IPS-18c (cell line): ENCODE measurements at regions not wholly inside any gene's neighbourhood (a gene's known extent, or its start where the extent isn't known, plus 50 kb on each side); places are given as distances from the start of the nearest gene placed in this dataset.

Source experiments
- H3K4me3 ChIP-seq: 2 replicates; pipeline ENCODE4 v1.7.0; 2013; ENCODE audit warnings: low read depth, mild to moderate bottlenecking, low read length, moderate library complexity; ENCODE audit not compliant: insufficient read depth
- H3K9me3 ChIP-seq: one replicate; pipeline ENCODE4 v1.6.1; 2013; ENCODE audit warnings: mild to moderate bottlenecking, low read length, moderate library complexity; ENCODE audit not compliant: control insufficient read depth, insufficient read depth

DNA sequence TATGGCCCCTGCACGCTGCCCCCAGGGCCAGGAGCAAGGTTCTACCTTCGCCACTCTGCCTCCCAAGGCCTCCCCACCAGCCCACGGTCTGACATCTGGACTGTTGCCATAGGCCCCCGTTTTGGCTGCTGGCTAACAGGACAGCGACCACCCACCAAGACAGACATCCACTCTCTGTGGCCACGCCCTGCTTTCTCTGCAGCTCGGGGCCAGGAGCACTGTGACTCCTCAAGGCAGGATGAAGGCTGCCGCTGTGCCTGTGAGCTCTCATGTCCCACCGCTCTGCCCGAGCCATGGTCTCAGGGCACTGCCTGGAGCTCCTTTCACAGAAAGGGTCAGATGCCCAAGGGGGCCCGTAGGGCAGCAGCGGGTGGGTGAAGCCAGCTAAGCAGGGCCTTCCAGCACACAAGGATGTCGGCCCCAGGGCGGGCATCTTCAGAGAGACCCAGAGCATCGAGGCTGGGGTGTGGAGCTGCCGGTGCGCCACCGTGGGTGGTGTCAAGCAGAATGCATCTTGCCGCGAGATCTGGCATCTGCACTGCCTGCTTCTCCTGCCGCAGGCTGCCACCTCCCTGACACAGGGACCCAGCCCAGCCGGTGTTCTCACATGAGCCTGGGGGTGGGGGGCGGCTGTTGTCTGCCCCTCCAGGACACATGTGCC lies 92.2 kb upstream of the ADAMTS2 start:
- no peak overlapping the region for H3K4me3 ChIP-seq
- H3K9me3 ChIP-seq = no peaks in the 10 kb centered on the region

DNA sequence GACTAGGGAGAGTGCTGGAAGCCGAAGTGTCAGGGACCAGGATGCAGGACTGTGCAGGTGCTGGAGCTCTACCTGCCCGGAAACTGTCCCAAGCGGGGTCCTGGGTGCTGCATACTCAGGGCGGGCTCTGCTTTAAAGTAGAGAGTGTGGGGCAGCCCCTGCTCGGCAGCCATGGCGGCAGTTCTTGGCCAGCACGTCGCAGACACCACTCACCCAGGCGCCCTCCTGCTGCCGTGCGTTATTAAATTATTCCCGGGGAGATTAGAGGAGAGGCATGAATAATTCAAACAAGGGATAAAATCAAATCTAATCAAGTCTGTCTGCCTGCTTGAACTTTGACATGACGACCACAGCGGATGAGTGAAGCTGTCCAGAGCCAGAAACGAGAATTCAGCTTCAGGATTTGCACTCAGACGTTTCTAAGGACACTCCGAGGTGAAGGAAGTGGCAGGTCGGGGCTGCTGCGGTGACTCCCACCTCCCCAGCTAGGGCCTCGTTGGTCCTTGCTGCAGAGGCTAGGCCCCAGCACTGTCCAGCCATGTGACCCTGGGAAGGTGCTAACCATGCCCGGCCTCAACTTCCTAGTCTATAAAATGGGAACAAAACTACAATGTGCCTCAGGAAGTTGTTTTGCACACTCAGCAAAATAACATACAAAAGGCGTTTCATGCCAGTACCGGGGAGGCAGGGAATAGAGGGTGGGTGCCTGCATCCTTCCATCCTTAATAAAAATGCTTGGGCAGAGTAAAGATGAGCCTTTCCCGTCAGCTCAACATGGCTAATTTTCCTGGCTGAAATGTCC lies 91.3 kb upstream of the ADAMTS2 start:
- Histone ChIP-seq H3K9me3 (no peaks in the 10 kb centered on the region), H3K4me3 (no peak overlapping the region)

DNA sequence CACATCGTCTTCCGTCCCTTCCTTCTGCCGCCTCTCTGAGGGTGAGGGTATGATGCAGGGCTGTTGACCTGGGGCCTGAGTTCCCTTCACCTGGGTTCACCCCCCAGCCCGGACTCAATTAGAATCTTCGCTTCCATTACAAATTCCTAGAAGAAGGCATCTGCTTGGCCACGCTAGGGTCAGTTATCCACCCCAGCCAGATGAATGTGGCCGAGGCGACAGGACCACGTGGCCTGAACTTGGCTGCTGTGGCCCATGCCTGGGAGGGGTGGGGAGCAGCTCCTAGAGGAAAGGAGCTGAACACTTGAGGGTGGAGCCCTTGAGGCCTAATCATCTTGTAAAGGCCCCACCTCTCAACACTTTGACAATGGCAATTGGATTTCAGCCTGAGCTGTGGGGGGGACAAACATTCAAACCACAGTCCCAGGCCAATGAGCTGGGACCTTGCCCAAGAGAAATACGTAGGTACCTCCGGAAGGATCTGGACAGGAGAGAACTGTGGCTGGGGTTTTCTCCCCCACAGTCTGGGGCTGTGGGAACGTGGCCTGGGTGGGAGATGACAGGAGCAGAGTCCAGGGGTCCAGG lies 90.6 kb upstream of the ADAMTS2 start:
- H3K4me3 ChIP-seq = no peak overlapping the region
- H3K9me3 ChIP-seq = no peaks in the 10 kb centered on the region

DNA sequence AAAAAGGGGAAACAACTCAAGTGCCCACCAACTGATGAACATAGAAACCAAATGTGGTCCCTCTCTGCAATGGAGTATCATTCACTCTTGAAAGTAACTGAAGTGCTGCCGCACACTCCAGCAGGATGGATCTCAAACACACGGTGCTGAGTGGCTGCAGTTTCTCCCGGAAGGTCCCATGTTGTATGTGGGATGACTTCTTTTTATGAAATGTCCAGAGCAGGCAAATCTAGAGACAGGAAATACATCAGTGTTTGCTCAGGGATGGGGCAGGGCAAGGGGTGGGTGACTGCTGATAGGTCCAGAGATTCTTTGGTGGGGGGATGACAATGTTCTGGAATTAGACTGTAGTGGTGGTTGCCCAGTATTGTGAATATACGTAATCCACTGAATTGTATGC lies 89.9 kb upstream of the ADAMTS2 start:
- Histone ChIP-seq H3K9me3 (no peaks in the 10 kb centered on the region), H3K4me3 (no peak overlapping the region)

DNA sequence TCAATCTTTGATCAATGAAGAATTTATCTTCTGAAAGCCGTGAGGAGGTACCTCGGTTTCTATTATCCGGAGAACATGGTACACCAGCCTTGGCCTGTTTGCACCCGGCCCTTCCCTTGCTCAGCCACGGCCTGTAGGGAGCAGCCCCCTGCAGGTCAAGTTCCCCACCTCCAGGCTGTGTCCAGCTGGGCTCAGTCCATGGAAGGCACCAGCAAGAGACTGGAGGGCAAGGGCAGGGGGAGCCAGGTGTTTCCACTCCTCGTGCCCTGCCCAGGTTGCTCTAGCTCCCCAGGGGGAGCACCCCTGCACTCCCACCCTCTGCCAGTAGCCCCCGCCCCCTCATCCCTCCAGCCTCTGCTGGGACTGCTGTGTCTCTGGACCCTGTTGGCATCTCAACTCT lies 87.3 kb upstream of the ADAMTS2 start:
- Histone ChIP-seq H3K9me3 (no peaks in the 10 kb centered on the region), H3K4me3 (no peak overlapping the region)

DNA sequence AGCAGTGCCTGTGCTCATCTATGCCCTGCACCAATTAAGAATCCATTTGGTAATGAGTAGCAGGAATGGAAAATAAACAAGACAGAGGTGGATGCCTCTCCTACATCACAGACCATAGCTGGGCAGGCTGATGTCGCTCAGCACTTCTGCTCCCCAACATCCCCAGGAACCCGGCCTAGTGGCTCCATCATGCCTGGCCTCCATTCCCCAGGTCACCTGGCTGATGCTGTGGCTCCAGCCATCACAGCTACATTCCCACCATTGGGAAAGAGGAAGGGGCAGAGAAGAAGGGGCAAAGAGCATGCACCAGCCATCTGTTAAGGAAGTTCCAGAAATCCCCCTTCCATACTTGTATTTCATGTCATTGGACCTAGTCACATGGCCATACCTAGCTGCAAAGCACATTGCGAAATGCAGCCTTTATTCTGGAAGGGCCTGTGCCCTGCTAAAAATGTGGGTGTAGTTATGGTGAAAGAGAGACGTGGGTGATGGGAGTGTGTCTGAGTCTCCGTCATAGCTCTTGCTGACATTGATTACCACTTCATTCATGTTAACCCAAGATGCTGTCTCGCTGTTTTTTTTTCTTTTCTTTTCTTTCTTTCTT lies 86.1 kb upstream of the ADAMTS2 start:
- no peak overlapping the region for H3K4me3 ChIP-seq
- H3K9me3 ChIP-seq = no peaks in the 10 kb centered on the region

DNA sequence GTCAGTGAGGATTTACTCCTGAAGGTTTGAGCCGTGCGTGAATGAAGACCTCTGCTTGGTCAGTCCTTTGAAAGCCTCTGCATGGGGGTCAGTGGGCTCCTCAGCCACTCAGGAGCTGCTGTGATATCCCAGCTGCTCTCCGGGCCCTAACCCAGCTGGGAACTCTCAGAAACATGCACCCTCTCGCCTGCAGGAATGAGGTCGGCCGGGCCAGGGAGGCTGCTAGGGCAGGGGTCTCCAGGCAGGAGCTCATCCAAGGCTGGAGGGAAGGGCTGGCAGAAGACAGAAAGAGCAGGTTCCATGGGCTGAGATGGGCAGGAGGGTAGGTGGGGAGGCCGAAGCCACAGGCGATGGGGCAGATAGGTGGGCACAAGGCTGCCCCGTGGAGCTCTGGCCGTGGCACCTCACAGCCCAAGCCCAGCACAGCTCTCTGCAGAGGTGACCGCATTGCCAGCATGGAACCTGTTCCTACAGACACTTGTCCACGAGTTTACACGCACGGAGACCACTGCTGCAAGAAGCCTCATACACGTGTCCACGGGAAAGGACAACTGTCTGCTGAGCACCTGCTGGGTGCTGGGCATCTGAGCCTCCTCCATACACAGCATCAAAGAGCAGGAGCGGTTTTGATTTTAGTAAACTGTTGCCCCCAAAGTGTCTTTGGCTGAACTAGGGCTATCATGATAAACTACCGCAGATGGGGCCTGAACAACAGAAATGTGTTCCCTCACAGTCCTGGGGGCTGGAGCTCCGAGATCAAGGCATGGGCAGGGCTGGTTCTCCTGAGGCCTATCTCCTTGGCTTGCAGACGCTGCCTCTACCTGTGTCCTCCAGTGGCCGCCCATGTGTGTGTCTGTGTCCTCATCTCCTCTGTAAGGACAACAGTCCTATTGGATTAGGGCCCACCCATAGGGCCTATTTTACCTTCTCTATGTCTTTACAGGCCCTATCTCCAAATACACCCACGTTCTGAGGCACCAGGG lies 85.2 kb upstream of the ADAMTS2 start:
- no peaks in the 10 kb centered on the region for H3K9me3 ChIP-seq
- no peak overlapping the region for H3K4me3 ChIP-seq

DNA sequence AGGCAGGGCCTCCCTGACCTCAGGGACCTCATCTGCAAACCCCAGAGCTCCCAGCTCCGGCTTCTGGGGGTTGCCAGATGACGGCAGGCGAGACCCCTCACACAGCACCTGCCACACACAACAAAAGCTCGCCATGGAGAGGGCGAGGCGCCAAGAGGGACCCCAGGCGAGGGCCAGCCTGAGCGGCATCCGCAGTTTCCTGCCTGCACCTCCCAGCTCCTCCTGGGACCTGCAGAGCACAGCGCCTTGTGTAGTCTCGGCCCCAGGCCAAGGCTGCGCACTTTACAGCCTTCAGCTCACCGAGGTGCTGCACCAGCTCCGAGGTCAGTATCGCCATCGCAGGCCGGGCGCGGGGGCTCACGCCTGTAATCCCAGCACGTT lies 82.4 kb upstream of the ADAMTS2 start:
- Histone ChIP-seq H3K4me3 (no peak overlapping the region), H3K9me3 (no peaks in the 10 kb centered on the region)

DNA sequence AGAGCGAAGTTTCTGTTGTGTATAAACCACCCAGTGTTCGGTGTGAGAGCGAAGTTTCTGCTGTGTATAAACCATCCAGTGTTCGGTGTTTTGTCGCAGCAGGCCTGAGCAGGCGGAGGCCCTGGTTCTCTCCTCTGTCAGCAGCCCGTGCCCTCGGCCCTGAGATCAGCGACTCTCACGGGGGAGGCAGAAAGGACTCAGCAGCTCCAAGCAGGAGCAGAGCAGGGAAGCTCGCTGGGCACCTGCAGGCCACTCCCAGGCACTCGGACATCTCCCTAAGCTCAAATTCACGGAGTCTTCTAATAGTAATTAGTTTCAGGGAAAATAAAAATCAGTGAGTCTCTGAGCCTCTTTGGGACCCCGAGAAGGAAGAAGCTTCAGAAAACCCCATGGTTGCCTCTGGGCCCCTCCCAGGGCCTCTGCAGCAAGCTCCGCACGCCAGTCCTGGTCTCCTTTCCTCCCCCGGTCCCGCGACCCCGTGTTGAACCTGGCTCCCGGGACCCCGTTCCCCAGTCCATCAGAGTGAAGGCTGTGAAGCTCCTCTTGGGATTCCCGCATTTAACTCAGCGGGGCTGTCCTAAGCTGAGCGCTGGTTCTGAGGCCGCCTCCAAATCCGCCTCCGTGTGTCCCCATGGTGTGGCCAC lies 81.9 kb upstream of the ADAMTS2 start:
- no peak overlapping the region for H3K4me3 ChIP-seq

DNA sequence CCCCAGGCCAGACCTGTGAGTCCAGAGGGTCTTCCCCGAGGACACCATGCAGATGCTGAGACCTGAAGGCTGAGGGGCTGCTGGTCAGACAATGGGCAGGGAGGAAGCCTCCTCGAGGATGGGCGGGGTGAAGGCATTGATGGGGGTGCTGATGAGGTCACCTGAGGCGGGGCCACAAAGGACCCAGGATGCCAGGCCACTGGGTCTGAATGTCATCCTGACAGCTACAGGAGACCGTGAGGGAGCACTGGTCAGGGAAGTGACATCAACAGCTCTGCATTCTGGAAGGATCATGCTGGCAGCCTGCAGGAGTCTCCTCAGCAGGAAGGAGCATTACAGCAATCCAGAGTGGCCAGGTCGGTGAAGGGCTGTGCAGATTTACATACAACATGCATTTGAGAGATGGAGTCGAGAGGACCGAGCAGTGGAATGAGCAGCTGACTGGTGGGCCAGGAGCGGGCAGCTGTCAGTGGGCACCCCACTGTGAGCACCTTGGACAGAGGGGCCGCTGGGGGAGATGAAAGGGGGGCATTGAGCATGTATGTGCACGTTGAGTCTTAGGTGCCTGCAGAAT lies 77.7 kb upstream of the ADAMTS2 start:
- H3K4me3 ChIP-seq = no peak overlapping the region
- H3K9me3 ChIP-seq = no peaks in the 10 kb centered on the region

More for the DNA sequence above, 81.9 kb upstream of the ADAMTS2 start:
- H3K9me3 ChIP-seq = no peaks in the 10 kb centered on the region

DNA sequence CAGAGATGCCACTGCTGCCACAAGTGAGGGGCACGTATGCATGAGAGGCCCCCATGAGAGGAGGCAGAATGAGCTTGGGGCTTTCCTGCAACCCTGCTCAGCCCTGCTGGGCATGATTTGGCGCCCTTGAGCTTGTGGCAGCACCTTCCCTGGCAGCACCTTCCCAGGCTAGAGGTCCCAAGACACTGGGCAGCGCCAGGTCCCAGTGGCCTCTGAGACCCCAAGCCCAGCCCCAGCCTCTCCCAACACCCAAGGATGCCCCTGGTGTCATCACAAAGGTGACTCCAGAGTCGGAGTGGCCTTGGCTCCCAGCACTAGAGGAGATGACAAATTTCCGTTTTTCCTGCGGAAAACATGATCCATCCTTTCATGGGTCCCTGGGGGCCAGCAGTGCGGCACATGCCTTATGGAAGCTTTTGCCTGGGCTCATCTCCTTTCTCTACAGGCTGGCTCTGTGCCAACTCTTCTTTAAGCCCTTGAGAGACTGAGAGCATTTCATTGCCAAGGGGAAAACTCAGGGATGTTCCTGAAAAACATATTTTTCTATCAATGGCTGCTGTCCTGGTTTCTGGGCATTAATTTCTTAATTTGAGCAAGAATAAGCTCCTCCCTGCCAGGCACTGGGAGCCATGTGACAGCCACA lies 77.1 kb upstream of the ADAMTS2 start:
- no peak overlapping the region for H3K4me3 ChIP-seq

DNA sequence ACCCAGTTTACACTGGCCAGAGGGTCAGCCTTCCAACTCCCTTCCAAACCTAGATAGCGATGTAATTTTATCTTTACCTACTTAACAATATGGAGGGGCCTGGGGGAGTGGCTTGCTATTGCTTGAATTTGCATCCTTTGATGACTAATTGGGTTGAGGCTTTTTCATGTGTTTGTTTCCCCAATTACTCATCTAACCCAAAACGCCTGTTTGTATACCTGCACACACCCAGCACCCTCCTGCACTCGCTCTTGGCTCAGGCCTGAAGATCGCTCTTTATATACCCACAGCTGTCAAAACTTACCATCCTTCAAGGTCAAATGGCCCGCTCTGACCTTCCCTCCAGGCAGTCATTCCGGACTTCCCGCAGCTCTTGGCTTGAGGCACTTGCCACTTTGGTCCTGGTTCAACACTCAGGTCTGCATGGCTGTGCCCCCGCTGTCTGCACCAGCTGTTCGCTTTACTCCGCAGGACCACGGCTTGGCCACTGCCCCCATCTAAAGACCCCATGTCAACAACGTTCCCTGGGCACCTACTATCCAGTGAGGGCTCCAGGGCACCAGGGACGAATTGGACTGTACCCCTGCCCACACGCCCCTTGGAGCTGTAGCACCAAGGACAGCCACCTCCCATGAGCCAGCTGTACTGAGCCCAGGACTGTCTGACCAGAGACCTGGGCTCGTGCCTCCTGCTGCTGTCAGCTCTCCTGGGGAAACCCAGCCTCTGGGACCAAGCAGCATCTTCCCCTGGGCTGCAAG lies 76.1 kb upstream of the ADAMTS2 start:
- no peaks in the 10 kb centered on the region for H3K9me3 ChIP-seq
- no peak overlapping the region for H3K4me3 ChIP-seq

More for the DNA sequence above, 77.1 kb upstream of the ADAMTS2 start:
- H3K9me3 ChIP-seq = no peaks in the 10 kb centered on the region

DNA sequence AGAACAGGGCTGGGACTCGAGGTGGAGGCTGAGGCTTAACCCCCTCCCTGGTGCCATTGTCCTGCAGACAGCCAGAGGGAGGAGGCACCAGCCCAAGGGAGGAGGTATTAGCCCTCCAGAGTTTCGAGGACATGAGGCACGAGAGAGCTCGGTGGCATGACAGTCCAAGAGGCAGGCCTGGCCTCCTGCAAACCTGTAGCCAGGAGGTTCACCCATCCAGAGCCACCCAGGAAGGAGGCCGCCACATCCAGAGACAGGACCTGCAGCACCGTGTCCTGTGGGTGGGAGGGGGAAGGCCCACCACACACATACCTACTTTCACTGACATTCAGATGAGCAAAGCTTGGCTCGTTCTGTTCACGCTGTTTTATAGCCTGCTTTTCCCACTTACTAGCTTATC lies 75.2 kb upstream of the ADAMTS2 start:
- no peak overlapping the region for H3K4me3 ChIP-seq
- H3K9me3 ChIP-seq = no peaks in the 10 kb centered on the region

DNA sequence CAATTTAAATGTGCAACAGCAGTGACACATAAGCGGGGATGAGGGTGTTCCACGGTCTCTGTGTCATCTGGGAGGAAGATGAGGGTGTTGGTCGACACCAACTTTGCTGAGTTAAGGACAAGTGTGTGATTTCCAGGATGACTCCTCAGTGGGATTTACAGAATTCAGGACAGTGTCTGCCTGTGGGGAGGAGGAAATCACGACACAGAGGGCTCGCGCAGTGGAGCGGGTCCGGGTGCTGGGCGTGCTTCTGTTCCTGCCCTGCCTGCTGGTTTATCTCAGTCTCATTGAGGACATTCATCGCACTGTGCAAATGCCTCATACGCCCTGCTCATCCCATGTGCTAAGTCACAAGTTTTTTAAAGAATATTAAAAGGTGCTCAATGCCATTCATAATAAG lies 73.7 kb upstream of the ADAMTS2 start:
- Histone ChIP-seq H3K9me3 (no peaks in the 10 kb centered on the region), H3K4me3 (no peak overlapping the region)

DNA sequence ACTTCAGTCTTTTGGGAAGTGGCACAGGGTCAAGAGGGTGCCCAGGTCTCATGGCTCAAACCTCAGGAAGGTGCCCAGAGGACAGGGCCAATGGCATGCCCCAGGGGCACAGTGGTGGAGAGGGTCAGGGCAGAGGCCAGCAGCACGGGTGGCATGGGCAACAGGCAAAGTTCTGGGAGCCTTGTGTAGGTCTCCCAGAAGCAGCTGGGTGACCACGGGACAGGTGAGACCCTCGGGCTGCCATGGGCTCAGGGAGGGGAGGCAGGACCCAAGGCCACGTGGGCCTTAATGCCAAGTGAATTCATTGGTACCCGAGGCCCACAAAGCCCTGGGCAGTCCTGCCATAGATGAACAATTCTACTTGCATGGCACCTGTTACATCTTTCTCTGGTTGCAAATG lies 72.4 kb upstream of the ADAMTS2 start:
- Histone ChIP-seq H3K4me3 (no peak overlapping the region), H3K9me3 (no peaks in the 10 kb centered on the region)
